ENCODE measurements at regions not wholly inside any gene's neighbourhood (a gene's known extent, or its start where the extent isn't known, plus 50 kb on each side); places are given as distances from the start of the nearest gene placed in this dataset.

DNA sequence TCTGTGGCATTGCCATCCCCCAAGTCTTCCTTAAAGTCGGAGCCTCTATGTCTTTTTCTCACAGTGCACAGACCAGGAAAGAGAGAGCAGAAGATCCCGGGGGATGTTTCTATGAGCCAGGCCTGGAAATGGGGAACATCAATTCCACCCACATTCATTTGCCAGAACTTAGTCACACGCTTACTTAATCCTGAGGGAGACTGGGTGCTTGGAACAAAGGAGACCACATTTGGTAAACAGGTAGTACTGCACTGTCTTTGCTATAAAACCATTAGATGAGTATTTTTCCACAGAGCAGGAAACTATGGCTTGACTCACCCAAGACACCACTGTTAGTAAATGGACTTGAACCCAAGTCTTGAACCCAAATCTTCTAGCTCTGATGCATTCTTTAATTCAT is 60.7 kb upstream of the CTTNBP2NL start:
- TF ChIP-seq, protein P1, sequence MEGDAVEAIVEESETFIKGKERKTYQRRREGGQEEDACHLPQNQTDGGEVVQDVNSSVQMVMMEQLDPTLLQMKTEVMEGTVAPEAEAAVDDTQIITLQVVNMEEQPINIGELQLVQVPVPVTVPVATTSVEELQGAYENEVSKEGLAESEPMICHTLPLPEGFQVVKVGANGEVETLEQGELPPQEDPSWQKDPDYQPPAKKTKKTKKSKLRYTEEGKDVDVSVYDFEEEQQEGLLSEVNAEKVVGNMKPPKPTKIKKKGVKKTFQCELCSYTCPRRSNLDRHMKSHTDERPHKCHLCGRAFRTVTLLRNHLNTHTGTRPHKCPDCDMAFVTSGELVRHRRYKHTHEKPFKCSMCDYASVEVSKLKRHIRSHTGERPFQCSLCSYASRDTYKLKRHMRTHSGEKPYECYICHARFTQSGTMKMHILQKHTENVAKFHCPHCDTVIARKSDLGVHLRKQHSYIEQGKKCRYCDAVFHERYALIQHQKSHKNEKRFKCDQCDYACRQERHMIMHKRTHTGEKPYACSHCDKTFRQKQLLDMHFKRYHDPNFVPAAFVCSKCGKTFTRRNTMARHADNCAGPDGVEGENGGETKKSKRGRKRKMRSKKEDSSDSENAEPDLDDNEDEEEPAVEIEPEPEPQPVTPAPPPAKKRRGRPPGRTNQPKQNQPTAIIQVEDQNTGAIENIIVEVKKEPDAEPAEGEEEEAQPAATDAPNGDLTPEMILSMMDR (IDR thresholded peaks at IDR 0.05; ENCODE audit: insufficient read depth, low read depth, low read length): no peak
- H3K4me3 ChIP-seq (ENCODE audit: low read depth, low read length): no peak overlapping the region
- DNase-seq (ENCODE audit: low read depth): no peak

GRCh38 chr1:112337028-112337531 is 58.9 kb upstream of the CTTNBP2NL start:
- TF ChIP-seq, protein P1 (IDR thresholded peaks at IDR 0.05; ENCODE audit: insufficient read depth, low read depth, low read length): peak; percentile 82
- peak overlapping the region; percentile 10 for H3K4me3 ChIP-seq (ENCODE audit: low read depth, low read length)
- DNase-seq (ENCODE audit: low read depth): peak; percentile 62

GRCh38 chr1:112341986-112342385 is 54.0 kb upstream of the CTTNBP2NL start:
- DNase-seq (ENCODE audit: low read depth): no peak
- no peak overlapping the region for H3K4me3 ChIP-seq (ENCODE audit: low read depth, low read length)
- TF ChIP-seq, protein P1 (IDR thresholded peaks at IDR 0.05; ENCODE audit: insufficient read depth, low read depth, low read length): no peak

GRCh38 chr1:112342558-112342957 is 53.5 kb upstream of the CTTNBP2NL start:
- TF ChIP-seq, protein P1 (IDR thresholded peaks at IDR 0.05; ENCODE audit: insufficient read depth, low read depth, low read length): no peak

GRCh38 chr1:112344754-112345423 is 51.1 kb upstream of the CTTNBP2NL start:
- TF ChIP-seq, protein P1 (IDR thresholded peaks at IDR 0.05; ENCODE audit: insufficient read depth, low read depth, low read length): no peak
- no peak for DNase-seq (ENCODE audit: low read depth)
- no peak overlapping the region for H3K4me3 ChIP-seq (ENCODE audit: low read depth, low read length)

More at GRCh38 chr1:112342558-112342957, 53.5 kb upstream of the CTTNBP2NL start:
- H3K4me3 ChIP-seq (ENCODE audit: low read depth, low read length): no peak overlapping the region
- no peak for DNase-seq (ENCODE audit: low read depth)

Measured in fibroblast of villous mesenchyme (primary cell).